ENCODE measurements at regions not wholly inside any gene's neighbourhood (a gene's known extent, or its start where the extent isn't known, plus 50 kb on each side); places are given as distances from the start of the nearest gene placed in this dataset.

GRCh38 chr14:86575141-86575540 lies 1045.2 kb downstream of the FLRT2 start:
- 100% methylated on average over 1 of the region's 1 CpG for WGBS, 2 donors
- Histone ChIP-seq H3K9me3 (ENCODE audit: control insufficient read depth in 4 of 4, insufficient read depth in 3 of 4, low read length in 3 of 4) (peaks cover 0 to 8% (median 3%) of the 10 kb centered on the region in 4 donors), H3K36me3 (ENCODE audit: control insufficient read depth in 4 of 4, insufficient read depth in 4 of 4, low read length in 4 of 4) (no peaks in the 10 kb centered on the region), H3K27ac (ENCODE audit: low read depth in 1 of 2, low read length in 1 of 2) (no peak overlapping the region), H3K9ac (ENCODE audit: insufficient read depth in 1 of 2, low read length in 2 of 2) (no peak overlapping the region), H3K27me3 (ENCODE audit: control insufficient read depth in 3 of 3, insufficient read depth in 3 of 3, low read length in 2 of 3) (no peaks in the 10 kb centered on the region), H3K4me1 (ENCODE audit: control insufficient read depth in 5 of 5, insufficient read depth in 5 of 5, low read length in 5 of 5) (no peaks in the 10 kb centered on the region), H3K4me3 (no peak overlapping the region)
- TF ChIP-seq CTCF (IDR thresholded peaks at IDR 0.05; ENCODE audit: control extremely low read depth, extremely low read depth): no peak
- no peak for DNase-seq
- ATAC-seq (ENCODE audit: insufficient read depth, low FRiP score): no peak

- no peak for TF ChIP-seq CTCF (IDR thresholded peaks at IDR 0.05; ENCODE audit: control extremely low read depth, extremely low read depth)
- H3K36me3 ChIP-seq (ENCODE audit: control insufficient read depth in 4 of 4, insufficient read depth in 4 of 4, low read length in 4 of 4): no peaks in the 10 kb centered on the region
- no peak overlapping the region for H3K4me3 ChIP-seq
- H3K9me3 ChIP-seq (ENCODE audit: control insufficient read depth in 4 of 4, insufficient read depth in 3 of 4, low read length in 3 of 4): peaks cover 0 to 10% (median 3%) of the 10 kb centered on the region in 4 donors
- H3K27ac ChIP-seq (ENCODE audit: low read depth in 1 of 2, low read length in 1 of 2): no peak overlapping the region
- no peaks in the 10 kb centered on the region for H3K27me3 ChIP-seq (ENCODE audit: control insufficient read depth in 3 of 3, insufficient read depth in 3 of 3, low read length in 2 of 3)
- ATAC-seq (ENCODE audit: insufficient read depth, low FRiP score): no peak
- 71 to 79% methylated on average over 1 of the region's 1 CpG for WGBS, 2 donors
- H3K9ac ChIP-seq (ENCODE audit: insufficient read depth in 1 of 2, low read length in 2 of 2): no peak overlapping the region
- no peak for DNase-seq
- no peaks in the 10 kb centered on the region for H3K4me1 ChIP-seq (ENCODE audit: control insufficient read depth in 5 of 5, insufficient read depth in 5 of 5, low read length in 5 of 5)
Observed at GRCh38 chr14:86574778-86575129, 1044.8 kb downstream of the FLRT2 start.

- no peak for TF ChIP-seq CTCF (IDR thresholded peaks at IDR 0.05; ENCODE audit: control extremely low read depth, extremely low read depth)
Observed at GRCh38 chr14:86574051-86574777, 1044.3 kb downstream of the FLRT2 start.

GRCh38 chr14:86570371-86570770 lies 1040.4 kb downstream of the FLRT2 start:
- Histone ChIP-seq H3K9me3 (ENCODE audit: control insufficient read depth in 4 of 4, insufficient read depth in 3 of 4, low read length in 3 of 4) (peaks cover 0 to 10% (median 3%) of the 10 kb centered on the region in 4 donors), H3K36me3 (ENCODE audit: control insufficient read depth in 4 of 4, insufficient read depth in 4 of 4, low read length in 4 of 4) (no peaks in the 10 kb centered on the region), H3K27me3 (ENCODE audit: control insufficient read depth in 3 of 3, insufficient read depth in 3 of 3, low read length in 2 of 3) (no peaks in the 10 kb centered on the region), H3K4me1 (ENCODE audit: control insufficient read depth in 5 of 5, insufficient read depth in 5 of 5, low read length in 5 of 5) (no peaks in the 10 kb centered on the region), H3K9ac (ENCODE audit: insufficient read depth in 1 of 2, low read length in 2 of 2) (no peak overlapping the region), H3K4me3 (no peak overlapping the region), H3K27ac (ENCODE audit: low read depth in 1 of 2, low read length in 1 of 2) (no peak overlapping the region)
- TF ChIP-seq CTCF (IDR thresholded peaks at IDR 0.05; ENCODE audit: control extremely low read depth, extremely low read depth): no peak
- ATAC-seq (ENCODE audit: insufficient read depth, low FRiP score) (no peak), DNase-seq (no peak)

More at GRCh38 chr14:86574051-86574777, 1044.3 kb downstream of the FLRT2 start:
- no peak for ATAC-seq (ENCODE audit: insufficient read depth, low FRiP score)
- DNase-seq: no peak
- H3K36me3 ChIP-seq (ENCODE audit: control insufficient read depth in 4 of 4, insufficient read depth in 4 of 4, low read length in 4 of 4): no peaks in the 10 kb centered on the region
- H3K9ac ChIP-seq (ENCODE audit: insufficient read depth in 1 of 2, low read length in 2 of 2): no peak overlapping the region
- no peaks in the 10 kb centered on the region for H3K4me1 ChIP-seq (ENCODE audit: control insufficient read depth in 5 of 5, insufficient read depth in 5 of 5, low read length in 5 of 5)
- no peak overlapping the region for H3K4me3 ChIP-seq
- H3K27me3 ChIP-seq (ENCODE audit: control insufficient read depth in 3 of 3, insufficient read depth in 3 of 3, low read length in 2 of 3): no peaks in the 10 kb centered on the region
- WGBS, 2 donors: 76 to 85% methylated on average over 10 of the region's 10 CpGs
- H3K9me3 ChIP-seq (ENCODE audit: control insufficient read depth in 4 of 4, insufficient read depth in 3 of 4, low read length in 3 of 4): peaks cover 0 to 10% (median 3%) of the 10 kb centered on the region in 4 donors
- H3K27ac ChIP-seq (ENCODE audit: low read depth in 1 of 2, low read length in 1 of 2): no peak overlapping the region
